GM23248 (cell line): ENCODE measurements at regions not wholly inside any gene's neighbourhood (a gene's known extent, or its start where the extent isn't known, plus 50 kb on each side); places are given as distances from the start of the nearest gene placed in this dataset.

Experiments used
- DNase-seq: peaks from one replicate; pipeline ENCODE4 v3.0.0-alpha.2; 2015
- H2AFZ ChIP-seq: fragments of 200-600 bp; sonication (generic); 2 replicates; pipeline ENCODE4 v1.6.1; 2016; ENCODE audit warnings: antibody characterized with exemption
- H3F3A ChIP-seq: fragments of 200-600 bp; sonication (generic); 2 replicates; pipeline ENCODE4 v1.6.1; 2016; ENCODE audit warnings: mild to moderate bottlenecking, antibody characterized with exemption, mixed run types; ENCODE audit not compliant: insufficient read depth
- H3K27ac ChIP-seq: fragments of 200-600 bp; sonication (generic); 2 replicates; pipeline ENCODE4 v1.5.1; 2016; ENCODE audit warnings: mild to moderate bottlenecking
- H3K27me3 ChIP-seq: fragments of 200-600 bp; sonication (generic); replicated peaks from 2 replicates; pipeline ENCODE4 v1.6.1; 2016; ENCODE audit warnings: mild to moderate bottlenecking; ENCODE audit not compliant: insufficient read depth
- H3K36me3 ChIP-seq: fragments of 200-600 bp; sonication (generic); 2 replicates; pipeline ENCODE4 v1.6.1; 2016; ENCODE audit warnings: low read depth, mild to moderate bottlenecking
- H3K4me1 ChIP-seq: fragments of 200-600 bp; sonication (generic); 2 replicates; pipeline ENCODE4 v1.6.1; 2016; ENCODE audit warnings: mild to moderate bottlenecking; ENCODE audit not compliant: insufficient read depth
- H3K4me2 ChIP-seq: fragments of 200-600 bp; sonication (generic); one replicate; pipeline ENCODE4 v1.6.1; 2016; ENCODE audit warnings: mild to moderate bottlenecking; ENCODE audit not compliant: unreplicated experiment
- H3K4me3 ChIP-seq: fragments of 200-600 bp; sonication (generic); 2 replicates; pipeline ENCODE4 v1.5.1; 2016; ENCODE audit warnings: mild to moderate bottlenecking
- H3K79me2 ChIP-seq: fragments of 200-600 bp; sonication (generic); 2 replicates; pipeline ENCODE4 v1.6.1; 2016; ENCODE audit warnings: mild to moderate bottlenecking; ENCODE audit not compliant: insufficient read depth
- H3K9ac ChIP-seq: fragments of 200-600 bp; sonication (generic); 2 replicates; pipeline ENCODE4 v1.6.1; 2016; ENCODE audit warnings: mild to moderate bottlenecking
- H3K9me2 ChIP-seq: fragments of 200-600 bp; sonication (generic); 2 replicates; pipeline ENCODE4 v1.6.1; 2016; ENCODE audit warnings: mixed run types, mild to moderate bottlenecking, moderate library complexity; ENCODE audit not compliant: insufficient read depth
- H3K9me3 ChIP-seq: fragments of 200-600 bp; sonication (generic); one replicate; pipeline ENCODE4 v1.6.1; 2017; ENCODE audit warnings: low read depth
- H4K20me1 ChIP-seq: fragments of 200-600 bp; sonication (generic); 2 replicates; pipeline ENCODE4 v1.6.0; 2016; ENCODE audit not compliant: insufficient read depth
- EZH2 ChIP-seq: fragments of 200-600 bp; sonication (generic); IDR thresholded peaks from 2 replicates; pipeline ENCODE4 v1.6.1; 2018; ENCODE audit warnings: antibody characterized with exemption, mild to moderate bottlenecking; ENCODE audit not compliant: insufficient read depth, poor library complexity, severe bottlenecking
- EZH2phosphoT487 ChIP-seq: fragments of 200-600 bp; sonication (generic); IDR thresholded peaks from 2 replicates; pipeline ENCODE4 v1.6.1; 2018; ENCODE audit warnings: antibody characterized with exemption, moderate library complexity, mild to moderate bottlenecking, low read depth; ENCODE audit not compliant: insufficient read depth
- WGBS, 2 experiments: methylation state at CpG; one replicate each; pipeline ENCODE4 v1.1.6; 2015 to 2017; ENCODE audit warnings: low lambda C conversion rate in 2 of 2, low coverage in 1 of 2; ENCODE audit errors: missing lambda C conversion rate in 2 of 2; 5-methylcytosine and 5-hydroxymethylcytosine counted together
- in situ Hi-C: fragments of 300-500 bp; cut with MboI; formaldehyde crosslinking; loops from 2 replicates; pipeline ENCODE4 v1.15.0; 2020

DNA sequence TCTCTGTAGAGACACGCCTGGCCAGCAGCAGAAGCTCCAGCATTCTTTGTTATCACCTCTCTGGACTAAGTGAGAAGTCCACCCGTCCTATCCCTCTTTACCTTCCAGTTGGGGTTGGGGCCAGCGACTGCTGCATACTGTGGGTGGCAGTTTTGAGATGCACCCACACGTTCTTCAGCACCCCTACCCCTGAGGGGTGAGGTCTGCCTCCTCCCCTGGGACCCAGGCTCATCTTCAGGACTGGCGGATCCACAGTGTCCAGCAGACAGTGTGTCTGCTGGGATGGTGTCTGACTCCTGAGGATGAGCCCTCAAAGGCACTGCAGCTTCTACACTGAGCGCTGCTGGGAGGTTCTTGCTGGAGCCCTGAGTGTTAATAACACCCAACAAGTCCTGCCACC lies 78.8 kb downstream of the GADD45G start:
- H3K27me3 ChIP-seq, result no peaks in the 10 kb centered on the region
- 56 to 62% methylated on average over 6 of the region's 6 CpGs for WGBS, 2 experiments
- no peak overlapping the region for H3K4me3 ChIP-seq
- no peaks in the 10 kb centered on the region for H3K4me1 ChIP-seq
- no peak overlapping the region for H2AFZ ChIP-seq
- no peaks in the 10 kb centered on the region for H3K9me3 ChIP-seq
- no peak for DNase-seq
- in situ Hi-C loops, result no loop called here
- no peak overlapping the region for H3K4me2 ChIP-seq
- no peak for TF ChIP-seq EZH2
- no peak for TF ChIP-seq EZH2phosphoT487
- no peaks in the 10 kb centered on the region for H3K9me2 ChIP-seq
- H3K36me3 ChIP-seq, result no peaks in the 10 kb centered on the region
- H3K79me2 ChIP-seq, result no peaks in the 10 kb centered on the region
- H3K27ac ChIP-seq, result no peak overlapping the region
- H3F3A ChIP-seq, result no peaks in the 10 kb centered on the region
- H3K9ac ChIP-seq, result no peak overlapping the region
- no peaks in the 10 kb centered on the region for H4K20me1 ChIP-seq

- Histone ChIP-seq H3K27ac (no peak overlapping the region), H3K4me3 (no peak overlapping the region), H3K9me2 (no peaks in the 10 kb centered on the region), H3F3A (no peaks in the 10 kb centered on the region), H3K9ac (no peak overlapping the region), H3K4me1 (no peaks in the 10 kb centered on the region), H3K9me3 (no peaks in the 10 kb centered on the region), H3K36me3 (no peaks in the 10 kb centered on the region), H3K27me3 (no peaks in the 10 kb centered on the region), H4K20me1 (no peaks in the 10 kb centered on the region), H3K79me2 (no peaks in the 10 kb centered on the region), H3K4me2 (no peak overlapping the region), H2AFZ (no peak overlapping the region)
- in situ Hi-C loops, result no loop called here
- 52 to 56% methylated on average over 4 of the region's 4 CpGs for WGBS, 2 experiments
- TF ChIP-seq EZH2phosphoT487, result no peak
- no peak for TF ChIP-seq EZH2
- DNase-seq, result no peak
Observed at GRCh38 chr9:89684218-89684617, 79.4 kb downstream of the GADD45G start.

- no peak overlapping the region for H2AFZ ChIP-seq
- H4K20me1 ChIP-seq, result no peaks in the 10 kb centered on the region
- no peaks in the 10 kb centered on the region for H3F3A ChIP-seq
- H3K27me3 ChIP-seq, result no peaks in the 10 kb centered on the region
- no peaks in the 10 kb centered on the region for H3K9me2 ChIP-seq
- H3K36me3 ChIP-seq, result no peaks in the 10 kb centered on the region
- H3K9me3 ChIP-seq, result no peaks in the 10 kb centered on the region
- H3K4me2 ChIP-seq, result no peak overlapping the region
- H3K4me1 ChIP-seq, result no peaks in the 10 kb centered on the region
- H3K9ac ChIP-seq, result no peak overlapping the region
- no peak overlapping the region for H3K4me3 ChIP-seq
- no peaks in the 10 kb centered on the region for H3K79me2 ChIP-seq
- no peak overlapping the region for H3K27ac ChIP-seq
- DNase-seq, result no peak
- in situ Hi-C loops, result no loop called here
- no peak for TF ChIP-seq EZH2
- TF ChIP-seq EZH2phosphoT487, result no peak
- 61 to 65% methylated on average over 18 of the region's 18 CpGs for WGBS, 2 experiments
Observed at GRCh38 chr9:89684912-89685636, 80.3 kb downstream of the GADD45G start.

GRCh38 chr9:89685698-89686097 lies 80.9 kb downstream of the GADD45G start:
- DNase-seq, result no peak
- H3K9me3 ChIP-seq, result no peaks in the 10 kb centered on the region
- H3K27me3 ChIP-seq, result no peaks in the 10 kb centered on the region
- no peak overlapping the region for H3K4me3 ChIP-seq
- H2AFZ ChIP-seq, result no peak overlapping the region
- no peak overlapping the region for H3K9ac ChIP-seq
- no peaks in the 10 kb centered on the region for H3K9me2 ChIP-seq
- H3K4me2 ChIP-seq, result no peak overlapping the region
- WGBS, 2 experiments, result 74 to 80% methylated on average over 9 of the region's 9 CpGs
- no peaks in the 10 kb centered on the region for H3K79me2 ChIP-seq
- TF ChIP-seq EZH2phosphoT487 (no peak), EZH2 (no peak)
- H3K36me3 ChIP-seq, result no peaks in the 10 kb centered on the region
- no peaks in the 10 kb centered on the region for H3K4me1 ChIP-seq
- in situ Hi-C loops, result no loop called here
- H3K27ac ChIP-seq, result no peak overlapping the region
- no peaks in the 10 kb centered on the region for H4K20me1 ChIP-seq
- H3F3A ChIP-seq, result no peaks in the 10 kb centered on the region

DNA sequence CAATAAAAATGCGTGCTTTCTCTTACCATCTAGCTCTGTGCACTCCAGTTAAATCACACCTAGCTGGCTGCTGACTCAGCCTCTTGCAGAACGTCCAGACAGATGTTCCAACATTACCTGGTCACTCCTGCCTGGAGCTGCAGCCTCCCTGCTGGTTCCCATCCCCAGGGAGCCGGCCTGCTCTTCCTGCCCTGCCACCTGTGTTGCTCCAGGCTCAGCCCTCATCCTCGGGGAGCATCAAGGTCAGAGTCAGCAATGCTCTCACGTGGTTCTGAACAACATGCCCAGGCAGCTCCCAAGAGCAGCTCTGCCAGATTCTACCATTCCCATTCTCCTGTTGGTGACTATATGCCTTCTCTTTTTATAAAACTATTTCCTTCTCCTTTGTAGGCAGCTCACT lies 81.3 kb downstream of the GADD45G start:
- DNase-seq, result no peak
- no peak for TF ChIP-seq EZH2
- TF ChIP-seq EZH2phosphoT487, result no peak
- H4K20me1 ChIP-seq, result no peaks in the 10 kb centered on the region
- H3K4me2 ChIP-seq, result no peak overlapping the region
- in situ Hi-C loops, result no loop called here
- H3K4me1 ChIP-seq, result no peaks in the 10 kb centered on the region
- H2AFZ ChIP-seq, result no peak overlapping the region
- H3K79me2 ChIP-seq, result no peaks in the 10 kb centered on the region
- H3K9me3 ChIP-seq, result no peaks in the 10 kb centered on the region
- 30 to 43% methylated on average over 5 of the region's 5 CpGs for WGBS, 2 experiments
- H3K27me3 ChIP-seq, result no peaks in the 10 kb centered on the region
- no peak overlapping the region for H3K9ac ChIP-seq
- no peak overlapping the region for H3K27ac ChIP-seq
- no peaks in the 10 kb centered on the region for H3F3A ChIP-seq
- no peak overlapping the region for H3K4me3 ChIP-seq
- no peaks in the 10 kb centered on the region for H3K36me3 ChIP-seq
- H3K9me2 ChIP-seq, result no peaks in the 10 kb centered on the region
